ENCODE measurements at regions not wholly inside any gene's neighbourhood (a gene's known extent, or its start where the extent isn't known, plus 50 kb on each side); places are given as distances from the start of the nearest gene placed in this dataset.
"Not testable (repeated sequence)": the region's sequence is repeated elsewhere in the genome, so short reads cannot be mapped to it uniquely, and the experiment has no call there.

- not testable (repeated sequence) for TF ChIP-seq EP300, CTCF (IDR thresholded peaks at IDR 0.05)
Measured at GRCh38 chr16:58790816-58791557, 56.9 kb upstream of the GOT2 start.
